Vagina (tissue), 2 donors: ENCODE measurements at regions not wholly inside any gene's neighbourhood (a gene's known extent, or its start where the extent isn't known, plus 50 kb on each side); places are given as distances from the start of the nearest gene placed in this dataset.

Experiments used
- CTCF ChIP-seq, 3 experiments: fragments of 450-650 bp in 2 of 3; fragments of 200-600 bp in 1 of 3; sonication (generic) in 1 of 3; IDR thresholded peaks; one replicate each; pipeline ENCODE4 v1.5.1; 2017 to 2019; ENCODE audit warnings: antibody characterized with exemption in 3 of 3, mild to moderate bottlenecking in 2 of 3, moderate library complexity in 2 of 3
- POLR2A ChIP-seq, 2 donors: fragments of 450-650 bp; IDR thresholded peaks; one replicate each; pipeline ENCODE4 v1.6.1; 2017; ENCODE audit warnings: antibody characterized with exemption in 2 of 2, mild to moderate bottlenecking in 2 of 2, moderate library complexity in 2 of 2
- POLR2AphosphoS5 ChIP-seq, 2 donors: sonication (generic); formaldehyde crosslinking; IDR thresholded peaks; one replicate each; pipeline ENCODE4 v1.9.0; 2017; ENCODE audit warnings: antibody characterized with exemption in 2 of 2, mild to moderate bottlenecking in 2 of 2, low read depth in 1 of 2; ENCODE audit not compliant: insufficient read depth in 1 of 2

- TF ChIP-seq CTCF (IDR thresholded peaks at IDR 0.05) (no peak), POLR2AphosphoS5 (IDR thresholded peaks at IDR 0.05; ENCODE audit: insufficient read depth in 1 of 2, low read depth in 1 of 2) (no peak), POLR2A (IDR thresholded peaks at IDR 0.05) (no peak)
Measured at GRCh38 chr5:87211676-87212075, 56.0 kb upstream of the RASA1 start.
